Keratinocyte (primary cell): ENCODE measurements at regions not wholly inside any gene's neighbourhood (a gene's known extent, or its start where the extent isn't known, plus 50 kb on each side); places are given as distances from the start of the nearest gene placed in this dataset.

Experiments used
- DNase-seq: peaks from one replicate; pipeline ENCODE4 v3.0.0-alpha.2; 2011; ENCODE audit warnings: low read depth, missing footprints, low spot score
- FAIRE-seq: peaks from 2 replicates; lab custom pipeline; 2011; peaks lifted over from hg19 to GRCh38; lab: Jason Lieb, UNC
- H2AFZ ChIP-seq: 2 replicates; pipeline ENCODE4 v1.6.0; 2012; ENCODE audit warnings: low read length, control low read depth, inconsistent platforms; ENCODE audit not compliant: control insufficient read depth
- H3K27ac ChIP-seq: 2 replicates; pipeline ENCODE4 v1.5.1; 2011; ENCODE audit warnings: low read length; ENCODE audit not compliant: control insufficient read depth, insufficient read depth
- H3K27me3 ChIP-seq: 3 replicates; pipeline ENCODE4 v1.6.0; 2011; ENCODE audit warnings: low read length; ENCODE audit not compliant: control insufficient read depth, insufficient read depth; ENCODE audit errors: extremely low read depth
- H3K36me3 ChIP-seq, 2 experiments: 2 replicates in 1 of 2; 3 replicates in 1 of 2; pipeline ENCODE4 v1.5.1; 2011; ENCODE audit warnings: low read length in 2 of 2, mild to moderate bottlenecking in 1 of 2; ENCODE audit not compliant: control insufficient read depth in 2 of 2, insufficient read depth in 2 of 2; ENCODE audit errors: extremely low read depth in 1 of 2
- H3K4me1 ChIP-seq: 3 replicates; pipeline ENCODE4 v1.5.1; 2011; ENCODE audit warnings: low read length; ENCODE audit not compliant: control insufficient read depth, insufficient read depth; ENCODE audit errors: extremely low read depth
- H3K4me2 ChIP-seq: 3 replicates; pipeline ENCODE4 v1.6.0; 2011; ENCODE audit warnings: low read depth, low read length; ENCODE audit not compliant: control insufficient read depth, insufficient read depth; ENCODE audit errors: extremely low read depth
- H3K4me3 ChIP-seq, 3 experiments: fragments of 200-600 bp in 1 of 3; sonication (generic) in 1 of 3; 2 replicates in 2 of 3; 3 replicates in 1 of 3; pipeline ENCODE4 v1.5.1; 2011 to 2016; ENCODE audit warnings: low read length in 3 of 3, mild to moderate bottlenecking in 3 of 3, control low read depth in 2 of 3, inconsistent platforms in 1 of 3, low read depth in 1 of 3, mixed read lengths in 1 of 3, mixed run types in 1 of 3, moderate library complexity in 1 of 3; ENCODE audit not compliant: control insufficient read depth in 2 of 3, insufficient read depth in 2 of 3; ENCODE audit errors: extremely low read depth in 1 of 3
- H3K79me2 ChIP-seq: 2 replicates; pipeline ENCODE4 v1.6.0; 2012; ENCODE audit warnings: low read length; ENCODE audit not compliant: control insufficient read depth, insufficient read depth
- H3K9ac ChIP-seq: 3 replicates; pipeline ENCODE4 v1.6.0; 2011; ENCODE audit warnings: low read length; ENCODE audit not compliant: control insufficient read depth, insufficient read depth; ENCODE audit errors: extremely low read depth
- H3K9me1 ChIP-seq: 3 replicates; pipeline ENCODE4 v1.6.0; 2011; ENCODE audit warnings: low read length; ENCODE audit not compliant: control insufficient read depth, insufficient read depth; ENCODE audit errors: extremely low read depth
- H3K9me3 ChIP-seq: 2 replicates; pipeline ENCODE4 v1.5.1; 2012; ENCODE audit warnings: low read depth, low read length; ENCODE audit not compliant: control insufficient read depth
- H4K20me1 ChIP-seq: 3 replicates; pipeline ENCODE4 v1.6.0; 2011; ENCODE audit warnings: low read length; ENCODE audit not compliant: control insufficient read depth, insufficient read depth; ENCODE audit errors: extremely low read depth
- EZH2 ChIP-seq: IDR thresholded peaks from one replicate; pipeline ENCODE4 v1.6.1; 2012; ENCODE audit warnings: inconsistent platforms, mild to moderate bottlenecking, low read length, moderate library complexity
- dilution Hi-C: fragments of 300-500 bp; cut with MboI; formaldehyde crosslinking; loops from one replicate; pipeline ENCODE4 v1.7.0; 2020; ENCODE audit warnings: low sequenced_read_pairs; ENCODE audit not compliant: extremely low pct_ligation_motif_present
- TF ChIP-seq, protein P1 (sequence below), 3 experiments: IDR thresholded peaks in 1 of 3; conservative IDR thresholded peaks in 1 of 3; optimal IDR thresholded peaks in 1 of 3; 2 replicates in 2 of 3; 3 replicates in 1 of 3; pipeline versions ENCODE3 to v1.5.1; 2011; ENCODE audit warnings: low read length in 3 of 3, mild to moderate bottlenecking in 3 of 3, moderate library complexity in 2 of 3, control low read depth in 1 of 3, inconsistent platforms in 1 of 3; ENCODE audit not compliant: insufficient read depth in 2 of 3; ENCODE audit errors: extremely low read depth in 1 of 3

DNA sequence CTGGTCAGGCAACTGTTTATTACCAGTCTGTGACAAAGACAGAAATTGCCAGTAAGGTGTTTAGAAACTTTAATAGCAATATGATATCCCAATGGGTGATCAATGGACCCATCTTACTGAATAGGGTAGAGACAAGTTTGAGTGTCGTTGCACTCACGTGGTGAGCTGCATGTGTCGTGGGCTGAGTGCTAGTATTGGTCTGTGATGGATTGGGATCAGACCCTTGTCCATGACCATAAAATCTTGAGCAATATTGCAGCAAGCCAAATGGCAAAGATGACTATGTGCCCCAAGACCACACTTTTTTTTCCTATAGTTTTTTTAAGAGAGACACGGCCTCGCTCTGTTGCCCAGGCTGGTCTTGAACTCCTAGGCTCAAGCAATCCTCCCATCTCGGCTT, 114.5 kb downstream of the PALM2AKAP2 start:
- Histone ChIP-seq H3K9me3 (no peaks in the 10 kb centered on the region), H3K79me2 (no peaks in the 10 kb centered on the region), H3K27me3 (no peaks in the 10 kb centered on the region), H3K4me2 (no peak overlapping the region), H3K4me1 (peaks cover 7% of the 10 kb centered on the region), H3K27ac (no peak overlapping the region), H3K36me3 (no peaks in the 10 kb centered on the region), H2AFZ (no peak overlapping the region), H4K20me1 (no peaks in the 10 kb centered on the region), H3K4me3 (no peak overlapping the region), H3K9me1 (no peaks in the 10 kb centered on the region), H3K9ac (no peak overlapping the region)
- DNase-seq: no peak
- dilution Hi-C loops: no loop called here
- TF ChIP-seq, protein P1, sequence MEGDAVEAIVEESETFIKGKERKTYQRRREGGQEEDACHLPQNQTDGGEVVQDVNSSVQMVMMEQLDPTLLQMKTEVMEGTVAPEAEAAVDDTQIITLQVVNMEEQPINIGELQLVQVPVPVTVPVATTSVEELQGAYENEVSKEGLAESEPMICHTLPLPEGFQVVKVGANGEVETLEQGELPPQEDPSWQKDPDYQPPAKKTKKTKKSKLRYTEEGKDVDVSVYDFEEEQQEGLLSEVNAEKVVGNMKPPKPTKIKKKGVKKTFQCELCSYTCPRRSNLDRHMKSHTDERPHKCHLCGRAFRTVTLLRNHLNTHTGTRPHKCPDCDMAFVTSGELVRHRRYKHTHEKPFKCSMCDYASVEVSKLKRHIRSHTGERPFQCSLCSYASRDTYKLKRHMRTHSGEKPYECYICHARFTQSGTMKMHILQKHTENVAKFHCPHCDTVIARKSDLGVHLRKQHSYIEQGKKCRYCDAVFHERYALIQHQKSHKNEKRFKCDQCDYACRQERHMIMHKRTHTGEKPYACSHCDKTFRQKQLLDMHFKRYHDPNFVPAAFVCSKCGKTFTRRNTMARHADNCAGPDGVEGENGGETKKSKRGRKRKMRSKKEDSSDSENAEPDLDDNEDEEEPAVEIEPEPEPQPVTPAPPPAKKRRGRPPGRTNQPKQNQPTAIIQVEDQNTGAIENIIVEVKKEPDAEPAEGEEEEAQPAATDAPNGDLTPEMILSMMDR (optimal IDR thresholded peaks at IDR 0.05 in 1 of 3, IDR thresholded peaks at IDR 0.05 in 1 of 3, conservative IDR thresholded peaks at IDR 0.05 in 1 of 3; ENCODE audit: extremely low read depth in 1 of 3, insufficient read depth in 2 of 3, low read length in 3 of 3): no peak
- TF ChIP-seq EZH2: no peak
- no peak for FAIRE-seq

DNA sequence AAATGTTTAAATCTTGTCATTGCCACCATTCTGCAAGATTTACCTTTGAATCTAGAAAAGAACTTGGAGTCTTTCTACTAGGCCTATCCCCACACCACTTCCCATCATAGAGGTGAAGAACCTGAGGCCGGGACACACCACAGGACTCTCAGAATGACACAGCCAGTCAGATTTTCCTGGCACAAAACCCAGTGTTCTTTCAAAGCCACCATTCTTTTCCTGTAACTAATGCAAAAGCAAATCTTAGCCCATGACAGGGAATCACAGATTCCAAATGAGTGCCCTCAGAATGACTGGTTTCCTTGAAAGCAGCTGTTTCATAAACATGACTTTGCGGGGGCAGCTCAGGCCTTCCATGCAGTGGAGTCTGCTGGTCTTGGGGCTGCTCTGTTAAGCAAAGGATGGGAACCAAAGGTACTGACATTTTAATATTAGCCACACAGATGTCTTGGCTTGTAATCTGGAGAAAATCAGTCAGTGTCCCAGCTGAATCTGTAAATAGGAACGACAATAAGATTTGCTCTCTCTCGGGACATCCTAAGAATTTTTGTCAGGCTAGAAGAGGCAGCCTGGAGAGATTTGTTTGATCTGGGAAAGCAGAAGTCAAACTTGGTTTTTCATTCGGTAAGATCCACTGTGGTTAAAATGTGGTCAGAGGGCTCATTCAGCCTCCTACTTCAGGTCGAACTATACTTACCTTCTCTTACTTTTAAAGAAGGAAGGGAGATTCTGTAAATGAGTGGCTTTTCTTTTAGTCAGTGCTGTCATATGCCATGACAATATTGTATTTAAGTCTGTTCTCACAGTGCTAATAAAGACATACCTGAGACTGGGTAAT, 115.1 kb downstream of the PALM2AKAP2 start:
- TF ChIP-seq, protein P1 (optimal IDR thresholded peaks at IDR 0.05 in 1 of 3, IDR thresholded peaks at IDR 0.05 in 1 of 3, conservative IDR thresholded peaks at IDR 0.05 in 1 of 3; ENCODE audit: extremely low read depth in 1 of 3, insufficient read depth in 2 of 3, low read length in 3 of 3): no peak
- TF ChIP-seq EZH2: no peak
- no peaks in the 10 kb centered on the region for H3K79me2 ChIP-seq
- no peak overlapping the region for H3K9ac ChIP-seq

More for the DNA sequence above, 115.1 kb downstream of the PALM2AKAP2 start:
- DNase-seq (no peak), FAIRE-seq (no peak)
- no peaks in the 10 kb centered on the region for H3K9me1 ChIP-seq
- no peak overlapping the region for H2AFZ ChIP-seq
- H3K27me3 ChIP-seq: no peaks in the 10 kb centered on the region
- H4K20me1 ChIP-seq: no peaks in the 10 kb centered on the region
- H3K4me2 ChIP-seq: no peak overlapping the region
- H3K27ac ChIP-seq: no peak overlapping the region
- no peak overlapping the region for H3K4me3 ChIP-seq
- H3K4me1 ChIP-seq: peaks cover under 1% of the 10 kb centered on the region
- dilution Hi-C loops: no loop called here
- H3K36me3 ChIP-seq: no peaks in the 10 kb centered on the region
- H3K9me3 ChIP-seq: no peaks in the 10 kb centered on the region
